ENCODE measurements at regions not wholly inside any gene's neighbourhood (a gene's known extent, or its start where the extent isn't known, plus 50 kb on each side); places are given as distances from the start of the nearest gene placed in this dataset.

DNA sequence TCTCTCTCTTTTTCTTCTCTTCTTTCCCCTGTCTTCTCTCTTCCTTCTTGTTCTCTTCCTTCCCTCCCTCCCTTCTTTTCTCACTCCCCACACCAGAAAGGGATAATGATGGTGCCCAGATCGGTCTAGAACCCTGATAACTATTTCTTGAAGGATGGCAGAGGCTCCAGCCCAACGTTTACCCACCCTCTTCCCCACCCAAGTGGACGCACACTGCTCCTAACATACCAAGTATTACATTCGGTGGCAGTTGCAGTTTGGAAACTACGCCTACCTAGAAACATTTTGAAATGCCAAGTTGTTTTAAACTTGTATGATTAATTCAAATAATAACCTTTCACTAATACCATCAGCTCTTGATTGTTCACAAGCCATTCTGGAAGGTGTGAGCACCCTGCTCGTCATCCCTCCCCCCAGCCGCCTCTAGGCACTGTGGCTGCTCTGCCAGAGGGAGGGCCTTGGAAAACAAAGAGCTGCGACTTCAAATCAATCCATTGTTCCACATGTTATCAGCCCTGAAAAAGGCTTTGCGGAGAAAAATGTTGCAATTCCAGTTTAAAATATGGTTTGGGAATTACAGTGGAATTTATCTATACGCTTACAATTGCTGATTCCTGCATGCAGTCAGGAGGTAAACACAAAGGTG, 1017.5 kb upstream of the TENM3 start:
- WGBS: 61% methylated on average over 10 of the region's 10 CpGs
- Histone ChIP-seq H3K36me3 (ENCODE audit: insufficient read depth) (no peaks in the 10 kb centered on the region), H3K4me3 (ENCODE audit: low read depth, low read length) (no peak overlapping the region), H3K4me1 (ENCODE audit: insufficient read depth) (no peaks in the 10 kb centered on the region), H3K27ac (ENCODE audit: low read depth) (no peak overlapping the region)
- no peak for DNase-seq (ENCODE audit: extremely low spot score)

GRCh38 chr4:181234951-181235680, 1008.1 kb upstream of the TENM3 start:
- 80% methylated on average over 13 of the region's 13 CpGs for WGBS
- Histone ChIP-seq H3K27ac (ENCODE audit: low read depth) (no peak overlapping the region), H3K4me1 (ENCODE audit: insufficient read depth) (no peaks in the 10 kb centered on the region), H3K36me3 (ENCODE audit: insufficient read depth) (no peaks in the 10 kb centered on the region), H3K4me3 (ENCODE audit: low read depth, low read length) (no peak overlapping the region)
- DNase-seq (ENCODE audit: extremely low spot score): no peak

DNA sequence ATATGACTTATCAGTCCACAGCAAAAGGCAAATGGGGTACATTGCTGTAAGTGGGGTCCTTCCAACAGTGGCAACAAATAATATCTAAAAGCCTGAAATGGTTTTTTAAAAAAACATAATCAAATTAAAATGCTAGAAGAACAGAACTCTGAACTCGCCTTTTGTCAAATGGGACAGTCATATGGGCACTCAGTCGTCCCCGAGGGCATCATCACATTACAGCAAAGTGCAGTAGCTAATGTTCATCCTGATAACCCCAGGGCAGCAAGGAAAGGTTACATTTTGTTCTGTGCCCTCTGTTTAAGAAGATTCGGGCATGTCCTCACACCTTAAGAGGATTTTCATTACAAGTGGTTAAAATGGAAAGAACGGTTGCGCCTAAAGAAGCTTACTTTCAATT, 997.9 kb upstream of the TENM3 start:
- DNase-seq (ENCODE audit: extremely low spot score): no peak
- Histone ChIP-seq H3K27ac (ENCODE audit: low read depth) (no peak overlapping the region), H3K4me1 (ENCODE audit: insufficient read depth) (no peaks in the 10 kb centered on the region), H3K36me3 (ENCODE audit: insufficient read depth) (no peaks in the 10 kb centered on the region), H3K4me3 (ENCODE audit: low read depth, low read length) (no peak overlapping the region)
- 90% methylated on average over 6 of the region's 6 CpGs for WGBS

DNA sequence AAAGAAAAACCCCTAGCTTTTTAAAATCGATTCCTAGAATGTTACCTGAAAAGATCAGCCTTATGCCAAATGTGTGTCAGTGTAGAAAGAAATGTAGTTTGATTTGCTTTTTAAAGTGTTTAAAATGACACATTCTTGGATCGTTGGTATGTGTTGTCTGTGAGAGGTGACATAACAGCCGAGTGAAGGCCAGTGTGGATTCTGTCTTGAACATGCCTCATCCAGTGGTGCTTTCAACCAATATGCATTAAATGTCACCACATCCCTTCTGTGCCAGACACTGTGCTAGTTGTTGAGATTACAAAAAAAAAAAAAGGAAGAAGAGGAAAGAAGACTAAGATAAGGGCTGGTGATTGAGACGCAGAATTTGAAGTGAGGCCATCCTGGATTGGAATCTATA, 994.2 kb upstream of the TENM3 start:
- no peak for DNase-seq (ENCODE audit: extremely low spot score)
- 62% methylated on average over 4 of the region's 4 CpGs for WGBS
- Histone ChIP-seq H3K36me3 (ENCODE audit: insufficient read depth) (no peaks in the 10 kb centered on the region), H3K4me3 (ENCODE audit: low read depth, low read length) (no peak overlapping the region), H3K27ac (ENCODE audit: low read depth) (no peak overlapping the region), H3K4me1 (ENCODE audit: insufficient read depth) (no peaks in the 10 kb centered on the region)

- WGBS: 51% methylated on average over 6 of the region's 6 CpGs
- no peak for DNase-seq (ENCODE audit: extremely low spot score)
Observed at GRCh38 chr4:181254771-181255170, 988.4 kb upstream of the TENM3 start.

DNA sequence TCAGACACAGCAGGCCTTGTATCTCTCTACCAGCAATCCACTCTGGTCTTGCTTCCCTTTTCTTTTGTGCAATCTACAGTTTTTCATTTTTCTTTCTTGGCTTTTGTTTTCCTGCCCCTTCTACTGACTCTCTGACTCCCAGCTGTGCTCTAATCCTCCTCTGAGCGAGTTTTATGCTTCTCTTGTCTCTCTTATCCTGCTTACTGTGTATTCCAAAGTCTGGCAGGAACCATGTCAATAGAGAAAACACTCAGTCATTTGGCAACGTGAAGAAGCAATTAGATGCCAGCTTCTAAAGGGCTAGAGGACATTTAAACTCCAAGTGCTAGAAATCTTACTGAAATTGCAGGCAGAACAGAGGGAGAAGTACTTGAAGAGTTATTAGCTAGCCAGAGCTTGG, 984.6 kb upstream of the TENM3 start:
- no peak overlapping the region for H3K4me3 ChIP-seq (ENCODE audit: low read depth, low read length)
- H3K4me1 ChIP-seq (ENCODE audit: insufficient read depth): no peaks in the 10 kb centered on the region
- no peaks in the 10 kb centered on the region for H3K36me3 ChIP-seq (ENCODE audit: insufficient read depth)
- no peak for DNase-seq (ENCODE audit: extremely low spot score)
- H3K27ac ChIP-seq (ENCODE audit: low read depth): no peak overlapping the region
- 4% methylated on average over 2 of the region's 2 CpGs for WGBS

More at GRCh38 chr4:181254771-181255170, 988.4 kb upstream of the TENM3 start:
- no peak overlapping the region for H3K4me3 ChIP-seq (ENCODE audit: low read depth, low read length)
- no peaks in the 10 kb centered on the region for H3K36me3 ChIP-seq (ENCODE audit: insufficient read depth)
- H3K4me1 ChIP-seq (ENCODE audit: insufficient read depth): no peaks in the 10 kb centered on the region
- no peak overlapping the region for H3K27ac ChIP-seq (ENCODE audit: low read depth)

- Histone ChIP-seq H3K27ac (ENCODE audit: low read depth) (no peak overlapping the region), H3K4me1 (ENCODE audit: insufficient read depth) (no peaks in the 10 kb centered on the region), H3K4me3 (ENCODE audit: low read depth, low read length) (no peak overlapping the region), H3K36me3 (ENCODE audit: insufficient read depth) (no peaks in the 10 kb centered on the region)
- WGBS: 65% methylated on average over 4 of the region's 4 CpGs
- DNase-seq (ENCODE audit: extremely low spot score): no peak
Observed at GRCh38 chr4:181259081-181259709, 984.0 kb upstream of the TENM3 start.

GRCh38 chr4:181261279-181261678, 981.9 kb upstream of the TENM3 start:
- Histone ChIP-seq H3K4me3 (ENCODE audit: low read depth, low read length) (no peak overlapping the region), H3K27ac (ENCODE audit: low read depth) (no peak overlapping the region), H3K4me1 (ENCODE audit: insufficient read depth) (no peaks in the 10 kb centered on the region), H3K36me3 (ENCODE audit: insufficient read depth) (no peaks in the 10 kb centered on the region)
- WGBS: 18% methylated on average over 5 of the region's 5 CpGs
- DNase-seq (ENCODE audit: extremely low spot score): no peak

GRCh38 chr4:181264893-181265292, 978.3 kb upstream of the TENM3 start:
- no peak for DNase-seq (ENCODE audit: extremely low spot score)
- H3K36me3 ChIP-seq (ENCODE audit: insufficient read depth): no peaks in the 10 kb centered on the region
- WGBS: 39% methylated on average over 9 of the region's 9 CpGs
- no peaks in the 10 kb centered on the region for H3K4me1 ChIP-seq (ENCODE audit: insufficient read depth)
- no peak overlapping the region for H3K4me3 ChIP-seq (ENCODE audit: low read depth, low read length)
- no peak overlapping the region for H3K27ac ChIP-seq (ENCODE audit: low read depth)

GRCh38 chr4:181265370-181265769, 977.8 kb upstream of the TENM3 start:
- H3K36me3 ChIP-seq (ENCODE audit: insufficient read depth): no peaks in the 10 kb centered on the region
- 68% methylated on average over 4 of the region's 4 CpGs for WGBS
- no peak overlapping the region for H3K4me3 ChIP-seq (ENCODE audit: low read depth, low read length)
- no peaks in the 10 kb centered on the region for H3K4me1 ChIP-seq (ENCODE audit: insufficient read depth)
- no peak overlapping the region for H3K27ac ChIP-seq (ENCODE audit: low read depth)
- DNase-seq (ENCODE audit: extremely low spot score): no peak

DNA sequence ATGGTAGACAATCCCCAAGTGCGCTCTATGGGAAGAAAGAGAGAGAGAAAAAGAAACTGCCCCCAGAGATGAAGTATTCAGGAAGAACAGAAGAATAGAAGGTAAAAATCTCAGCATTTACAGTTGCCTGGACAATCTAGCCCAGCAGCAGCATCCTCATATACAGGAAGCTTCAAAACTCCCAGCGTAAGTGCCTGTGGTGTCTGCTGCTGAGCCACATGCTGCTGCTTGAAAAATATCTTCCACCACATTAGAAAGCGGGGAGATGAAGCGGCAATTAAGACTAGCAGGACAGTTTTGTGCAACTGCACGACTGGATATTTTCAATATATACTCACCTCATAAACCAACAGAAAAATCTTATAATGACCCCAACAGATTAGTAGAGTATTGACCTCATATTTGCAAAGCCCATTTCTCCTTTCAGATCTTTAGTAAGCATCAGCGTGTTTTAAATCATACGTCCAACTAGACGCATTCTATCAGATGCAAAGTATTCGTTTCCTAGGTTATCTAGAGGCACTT, 972.0 kb upstream of the TENM3 start:
- WGBS: 51% methylated on average over 9 of the region's 9 CpGs
- no peak overlapping the region for H3K27ac ChIP-seq (ENCODE audit: low read depth)
- no peak overlapping the region for H3K4me3 ChIP-seq (ENCODE audit: low read depth, low read length)
- no peak for DNase-seq (ENCODE audit: extremely low spot score)
- no peaks in the 10 kb centered on the region for H3K36me3 ChIP-seq (ENCODE audit: insufficient read depth)
- no peaks in the 10 kb centered on the region for H3K4me1 ChIP-seq (ENCODE audit: insufficient read depth)

DNA sequence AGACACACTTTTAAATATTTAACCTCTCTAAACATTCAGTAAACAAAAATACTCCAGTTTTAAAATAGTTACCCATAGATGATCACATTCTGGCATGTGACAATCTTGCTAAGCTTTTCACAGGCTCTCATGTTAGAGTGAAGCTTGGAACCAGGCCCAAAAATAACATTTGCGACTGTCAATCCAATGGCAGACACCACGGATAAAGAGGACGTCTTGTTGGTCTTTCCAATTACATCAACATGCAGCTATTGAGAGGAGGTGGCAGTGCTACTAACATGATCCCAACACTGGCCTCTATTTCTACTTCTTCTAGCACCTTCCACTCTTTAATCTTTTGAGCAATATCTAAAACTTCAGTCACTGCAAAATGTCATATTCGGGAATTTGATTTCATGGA, 970.8 kb upstream of the TENM3 start:
- Histone ChIP-seq H3K27ac (ENCODE audit: low read depth) (no peak overlapping the region), H3K4me3 (ENCODE audit: low read depth, low read length) (no peak overlapping the region), H3K4me1 (ENCODE audit: insufficient read depth) (no peaks in the 10 kb centered on the region), H3K36me3 (ENCODE audit: insufficient read depth) (no peaks in the 10 kb centered on the region)
- DNase-seq (ENCODE audit: extremely low spot score): no peak
- 84% methylated on average over 4 of the region's 4 CpGs for WGBS

DNA sequence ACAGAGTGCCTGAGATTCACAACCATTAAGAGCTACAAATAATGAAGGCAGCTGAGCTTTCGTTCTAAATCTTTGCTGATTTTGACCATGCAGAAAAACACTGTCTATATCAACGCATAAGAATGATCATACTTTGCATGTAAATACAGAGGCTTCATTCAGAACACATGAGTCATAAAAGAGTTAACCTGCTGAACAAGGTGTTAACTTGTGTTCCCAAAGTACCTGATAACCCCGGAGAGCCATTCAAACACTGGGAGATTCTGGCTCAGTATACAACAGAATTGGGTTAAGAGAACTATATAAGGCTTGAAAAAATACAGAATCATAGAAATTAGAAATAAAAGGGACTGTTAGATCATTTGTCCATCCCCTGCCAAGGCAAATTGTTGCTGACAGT, 964.3 kb upstream of the TENM3 start:
- Histone ChIP-seq H3K27ac (ENCODE audit: low read depth) (no peak overlapping the region), H3K4me3 (ENCODE audit: low read depth, low read length) (no peak overlapping the region), H3K36me3 (ENCODE audit: insufficient read depth) (no peaks in the 10 kb centered on the region), H3K4me1 (ENCODE audit: insufficient read depth) (no peaks in the 10 kb centered on the region)
- DNase-seq (ENCODE audit: extremely low spot score): no peak
- 39% methylated on average over 3 of the region's 3 CpGs for WGBS

GRCh38 chr4:181281451-181281850, 961.8 kb upstream of the TENM3 start:
- Histone ChIP-seq H3K36me3 (ENCODE audit: insufficient read depth) (no peaks in the 10 kb centered on the region), H3K4me3 (ENCODE audit: low read depth, low read length) (no peak overlapping the region), H3K27ac (ENCODE audit: low read depth) (no peak overlapping the region), H3K4me1 (ENCODE audit: insufficient read depth) (no peaks in the 10 kb centered on the region)
- DNase-seq (ENCODE audit: extremely low spot score): no peak
- WGBS: 88% methylated on average over 9 of the region's 9 CpGs
